OCI-LY1 (cell line): ENCODE measurements at regions not wholly inside any gene's neighbourhood (a gene's known extent, or its start where the extent isn't known, plus 50 kb on each side); places are given as distances from the start of the nearest gene placed in this dataset.

ENCODE experiments used
- H2AFZ ChIP-seq: fragments of 200-600 bp; sonication (generic), shearing (Covaris generic); 2 replicates; pipeline ENCODE4 v1.6.0; 2014; ENCODE audit warnings: antibody characterized with exemption, mild to moderate bottlenecking, low read length
- H3F3A ChIP-seq: fragments of 200-600 bp; sonication (generic), shearing (Covaris generic); 2 replicates; pipeline ENCODE4 v1.6.0; 2014; ENCODE audit warnings: mild to moderate bottlenecking, antibody characterized with exemption, low read length, moderate library complexity; ENCODE audit not compliant: insufficient read depth
- H3K27ac ChIP-seq: fragments of 200-600 bp; sonication (generic); 2 replicates; pipeline ENCODE4 v1.5.1; 2014; ENCODE audit warnings: low read length, mixed run types, mild to moderate bottlenecking, low read depth; ENCODE audit not compliant: poor library complexity, severe bottlenecking
- H3K27me3 ChIP-seq: fragments of 200-600 bp; sonication (generic); 2 replicates; pipeline ENCODE4 v1.6.0; 2014; ENCODE audit warnings: antibody characterized with exemption, mild to moderate bottlenecking, low read length, moderate library complexity; ENCODE audit not compliant: insufficient read depth
- H3K36me3 ChIP-seq: fragments of 200-600 bp; sonication (generic); 2 replicates; pipeline ENCODE4 v1.6.1; 2014; ENCODE audit warnings: mild to moderate bottlenecking, antibody characterized with exemption, low read length, moderate library complexity, mixed read lengths; ENCODE audit not compliant: insufficient read depth
- H3K4me1 ChIP-seq: fragments of 200-600 bp; sonication (generic); 2 replicates; pipeline ENCODE4 v1.5.1; 2014; ENCODE audit warnings: mild to moderate bottlenecking, low read length, moderate library complexity; ENCODE audit not compliant: insufficient read depth, severe bottlenecking
- H3K4me2 ChIP-seq: fragments of 200-600 bp; sonication (generic), shearing (Covaris generic); 2 replicates; pipeline ENCODE4 v1.6.1; 2014; ENCODE audit warnings: low read length
- H3K4me3 ChIP-seq: fragments of 200-600 bp; sonication (generic); 2 replicates; pipeline ENCODE4 v1.5.1; 2014; ENCODE audit warnings: low read length, low read depth, mild to moderate bottlenecking, mixed read lengths; ENCODE audit not compliant: poor library complexity, severe bottlenecking
- H3K79me2 ChIP-seq: fragments of 200-600 bp; shearing (Covaris generic); 2 replicates; pipeline ENCODE4 v1.6.1; 2016; ENCODE audit warnings: mixed run types, low read length, mixed read lengths; ENCODE audit not compliant: insufficient read depth
- H3K9ac ChIP-seq: fragments of 200-600 bp; sonication (generic), shearing (Covaris generic); 2 replicates; pipeline ENCODE4 v1.6.1; 2014; ENCODE audit warnings: mild to moderate bottlenecking, low read length, mixed read lengths
- H3K9me2 ChIP-seq: fragments of 200-600 bp; sonication (generic), shearing (Covaris generic); 2 replicates; pipeline ENCODE4 v1.6.1; 2014; ENCODE audit warnings: low read depth, mild to moderate bottlenecking, low read length, mixed read lengths
- H3K9me3 ChIP-seq: fragments of 200-600 bp; shearing (Covaris generic); 2 replicates; pipeline ENCODE4 v1.6.1; 2014; ENCODE audit warnings: low read length, mixed read lengths
- H4K20me1 ChIP-seq: fragments of 200-600 bp; sonication (generic), shearing (Covaris generic); 2 replicates; pipeline ENCODE4 v1.6.0; 2016; ENCODE audit warnings: mild to moderate bottlenecking, low read length; ENCODE audit not compliant: insufficient read depth
- EZH2 ChIP-seq: fragments of 200-600 bp; sonication (generic), shearing (Covaris generic); IDR thresholded peaks from 2 replicates; pipeline ENCODE4 v1.8.0; 2017; ENCODE audit warnings: borderline replicate concordance, mixed run types, mild to moderate bottlenecking, antibody characterized with exemption, low read length, moderate library complexity, mixed read lengths
- TF ChIP-seq, protein P1 (sequence below): fragments of 200-600 bp; sonication (generic), shearing (Covaris generic); IDR thresholded peaks from 2 replicates; pipeline ENCODE4 v1.5.1; 2017; ENCODE audit warnings: mild to moderate bottlenecking, antibody characterized with exemption, low read length, moderate library complexity, mixed read lengths

DNA sequence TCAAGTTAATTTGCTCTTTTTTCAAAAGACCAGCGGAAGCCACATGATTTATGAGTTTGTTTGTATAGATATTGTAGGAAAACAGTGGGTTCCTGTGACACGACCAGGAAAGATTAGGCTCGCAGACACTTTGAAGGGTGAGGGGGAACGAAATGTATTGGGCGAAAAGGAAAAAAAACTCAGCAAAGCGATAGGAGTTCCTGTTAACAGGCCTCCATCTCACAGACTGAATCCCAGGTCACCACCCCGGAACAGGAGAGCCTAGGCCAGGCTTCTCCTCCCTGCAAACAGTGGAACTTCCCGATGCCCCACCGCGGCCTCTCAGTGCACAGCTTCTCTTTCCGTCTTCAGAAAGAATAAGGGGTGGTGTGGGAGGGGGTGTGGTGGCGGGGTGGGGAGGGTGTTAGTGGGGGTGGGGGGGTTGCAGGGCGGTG is 181.8 kb upstream of the GPRIN3 start:
- Histone ChIP-seq H3K36me3 (no peaks in the 10 kb centered on the region), H4K20me1 (no peaks in the 10 kb centered on the region), H3K4me3 (no peak overlapping the region), H3F3A (no peaks in the 10 kb centered on the region), H3K9ac (no peak overlapping the region), H3K27ac (no peak overlapping the region), H3K9me2 (no peaks in the 10 kb centered on the region), H3K4me1 (no peaks in the 10 kb centered on the region), H3K4me2 (no peak overlapping the region), H3K27me3 (no peaks in the 10 kb centered on the region), H3K79me2 (no peaks in the 10 kb centered on the region), H2AFZ (no peak overlapping the region), H3K9me3 (no peaks in the 10 kb centered on the region)
- TF ChIP-seq, protein P1, sequence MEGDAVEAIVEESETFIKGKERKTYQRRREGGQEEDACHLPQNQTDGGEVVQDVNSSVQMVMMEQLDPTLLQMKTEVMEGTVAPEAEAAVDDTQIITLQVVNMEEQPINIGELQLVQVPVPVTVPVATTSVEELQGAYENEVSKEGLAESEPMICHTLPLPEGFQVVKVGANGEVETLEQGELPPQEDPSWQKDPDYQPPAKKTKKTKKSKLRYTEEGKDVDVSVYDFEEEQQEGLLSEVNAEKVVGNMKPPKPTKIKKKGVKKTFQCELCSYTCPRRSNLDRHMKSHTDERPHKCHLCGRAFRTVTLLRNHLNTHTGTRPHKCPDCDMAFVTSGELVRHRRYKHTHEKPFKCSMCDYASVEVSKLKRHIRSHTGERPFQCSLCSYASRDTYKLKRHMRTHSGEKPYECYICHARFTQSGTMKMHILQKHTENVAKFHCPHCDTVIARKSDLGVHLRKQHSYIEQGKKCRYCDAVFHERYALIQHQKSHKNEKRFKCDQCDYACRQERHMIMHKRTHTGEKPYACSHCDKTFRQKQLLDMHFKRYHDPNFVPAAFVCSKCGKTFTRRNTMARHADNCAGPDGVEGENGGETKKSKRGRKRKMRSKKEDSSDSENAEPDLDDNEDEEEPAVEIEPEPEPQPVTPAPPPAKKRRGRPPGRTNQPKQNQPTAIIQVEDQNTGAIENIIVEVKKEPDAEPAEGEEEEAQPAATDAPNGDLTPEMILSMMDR, result no peak
- no peak for TF ChIP-seq EZH2

DNA sequence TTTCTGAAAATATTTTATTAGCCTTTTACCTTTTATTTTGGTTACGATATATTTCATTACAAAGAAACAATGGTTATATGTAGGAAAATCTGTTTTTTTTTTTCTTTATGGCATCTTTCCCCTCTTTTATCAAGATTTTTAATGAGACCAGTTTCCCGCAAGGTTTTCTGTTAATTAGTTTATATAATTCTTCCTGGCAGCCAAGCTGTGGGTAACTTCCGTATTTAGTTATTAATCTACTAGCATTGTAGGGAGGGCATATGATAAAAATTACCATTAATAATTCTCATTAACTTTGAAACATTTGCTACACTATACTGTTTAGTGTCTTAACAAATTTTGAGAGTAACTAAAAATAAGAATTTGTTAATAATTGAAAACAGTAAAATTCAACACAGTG is 181.1 kb upstream of the GPRIN3 start:
- Histone ChIP-seq H3K4me2 (no peak overlapping the region), H3K9me2 (no peaks in the 10 kb centered on the region), H3K27me3 (no peaks in the 10 kb centered on the region), H3K4me3 (no peak overlapping the region), H3K4me1 (no peaks in the 10 kb centered on the region), H3K36me3 (no peaks in the 10 kb centered on the region), H3K79me2 (no peaks in the 10 kb centered on the region), H4K20me1 (no peaks in the 10 kb centered on the region), H3K9ac (no peak overlapping the region), H2AFZ (no peak overlapping the region), H3F3A (no peaks in the 10 kb centered on the region), H3K9me3 (no peaks in the 10 kb centered on the region), H3K27ac (no peak overlapping the region)
- no peak for TF ChIP-seq EZH2
- TF ChIP-seq, protein P1, result no peak

DNA sequence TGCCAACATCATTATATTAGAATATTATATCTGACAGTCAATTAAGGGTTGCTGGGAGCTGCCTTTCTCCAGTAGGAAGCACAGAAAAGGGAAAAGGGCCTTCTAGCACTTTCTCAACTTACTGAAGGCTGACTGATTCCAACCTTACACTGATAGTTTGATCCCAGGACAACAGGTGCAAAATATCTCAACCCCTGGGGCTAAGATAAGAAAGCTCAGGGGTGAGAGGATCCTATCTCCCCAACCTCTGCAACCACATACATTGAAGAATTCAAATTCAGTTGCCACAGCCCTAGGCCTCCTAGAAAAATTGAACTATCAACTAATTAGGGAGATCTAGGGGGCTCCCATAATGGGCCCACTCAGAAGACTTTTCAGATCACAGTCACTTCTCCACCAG is 179.1 kb upstream of the GPRIN3 start:
- Histone ChIP-seq H2AFZ (no peak overlapping the region), H3K36me3 (no peaks in the 10 kb centered on the region), H3K9ac (no peak overlapping the region), H3K9me3 (no peaks in the 10 kb centered on the region), H3K27me3 (no peaks in the 10 kb centered on the region), H3K4me2 (no peak overlapping the region), H3K4me1 (no peaks in the 10 kb centered on the region), H3K4me3 (no peak overlapping the region), H3K9me2 (no peaks in the 10 kb centered on the region), H3F3A (no peaks in the 10 kb centered on the region), H3K79me2 (no peaks in the 10 kb centered on the region), H3K27ac (no peak overlapping the region), H4K20me1 (no peaks in the 10 kb centered on the region)
- TF ChIP-seq, protein P1, result no peak
- no peak for TF ChIP-seq EZH2
